ENCODE measurements at regions not wholly inside any gene's neighbourhood (a gene's known extent, or its start where the extent isn't known, plus 50 kb on each side); places are given as distances from the start of the nearest gene placed in this dataset.
"Not testable (repeated sequence)": the region's sequence is repeated elsewhere in the genome, so short reads cannot be mapped to it uniquely, and the experiment has no call there.

DNA sequence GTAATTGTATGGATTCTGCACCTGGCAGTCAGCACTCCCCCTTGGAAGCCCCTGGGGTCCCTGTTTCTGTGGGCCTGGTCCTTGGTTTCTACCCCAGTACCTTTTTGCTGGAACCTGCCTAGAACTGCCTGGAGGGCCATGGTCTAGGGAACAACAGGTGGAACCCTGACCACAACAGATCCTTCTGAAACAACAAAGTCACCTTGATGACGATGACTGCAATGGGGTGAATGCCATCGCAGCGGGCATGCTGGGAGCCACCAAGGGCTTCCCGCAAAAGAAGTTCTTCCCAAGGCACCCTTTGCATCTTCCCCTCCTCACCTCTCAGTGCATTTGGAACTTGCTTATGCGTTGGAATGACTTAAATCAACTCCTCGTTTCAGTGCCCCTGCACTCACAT lies 129.0 kb upstream of the OR4C13 start:
- not testable (repeated sequence) for DNase-seq

- DNase-seq, result not testable (repeated sequence)
These were observed 101.7 kb upstream of the OR4C13 start for GRCh38 chr11:49850541-49850940.

GRCh38 chr11:49851511-49851910 lies 100.7 kb upstream of the OR4C13 start:
- DNase-seq, result no peak

DNA sequence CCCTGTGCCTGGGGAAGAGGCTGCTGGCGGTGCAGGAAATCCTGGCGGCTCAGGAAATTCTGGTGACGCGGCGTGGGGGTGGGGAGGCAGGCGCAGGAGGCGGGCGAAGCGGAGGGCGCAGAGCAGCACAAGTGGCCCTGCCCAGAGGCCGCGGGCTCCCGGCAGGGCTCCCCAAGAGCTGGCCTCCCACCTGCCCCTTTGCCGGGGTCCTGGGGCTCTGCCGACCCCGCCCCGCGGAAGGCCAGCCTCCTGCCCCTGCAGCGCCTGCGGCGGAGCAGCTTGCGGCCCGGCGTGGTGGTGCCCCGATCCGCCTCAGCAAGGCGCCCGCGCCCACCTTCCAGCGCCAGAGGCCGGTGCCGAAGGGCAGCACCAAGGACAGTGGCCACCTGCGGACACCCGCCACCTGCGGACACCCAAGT lies 100.2 kb upstream of the OR4C13 start:
- no peak for DNase-seq

DNA sequence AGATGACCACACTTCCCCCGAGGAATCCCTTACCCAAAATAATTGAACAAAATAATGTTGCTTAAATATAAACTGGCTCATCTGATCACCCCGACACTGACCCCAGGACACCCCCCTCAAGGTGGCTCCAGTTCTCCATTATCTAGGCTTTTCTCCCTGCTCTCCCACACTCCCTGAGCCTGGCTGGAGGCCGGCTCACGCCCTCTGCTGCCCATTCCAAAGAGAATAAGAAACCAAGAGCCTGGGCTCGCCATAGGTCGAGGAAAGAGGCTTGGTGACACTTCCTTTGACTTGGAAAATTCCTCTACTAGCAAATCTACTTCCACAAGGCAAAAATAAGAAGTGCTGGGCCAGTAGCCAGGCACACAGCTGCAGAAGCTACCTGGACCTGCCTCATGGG lies 63.3 kb upstream of the OR4C13 start:
- DNase-seq, result not testable (repeated sequence)

DNA sequence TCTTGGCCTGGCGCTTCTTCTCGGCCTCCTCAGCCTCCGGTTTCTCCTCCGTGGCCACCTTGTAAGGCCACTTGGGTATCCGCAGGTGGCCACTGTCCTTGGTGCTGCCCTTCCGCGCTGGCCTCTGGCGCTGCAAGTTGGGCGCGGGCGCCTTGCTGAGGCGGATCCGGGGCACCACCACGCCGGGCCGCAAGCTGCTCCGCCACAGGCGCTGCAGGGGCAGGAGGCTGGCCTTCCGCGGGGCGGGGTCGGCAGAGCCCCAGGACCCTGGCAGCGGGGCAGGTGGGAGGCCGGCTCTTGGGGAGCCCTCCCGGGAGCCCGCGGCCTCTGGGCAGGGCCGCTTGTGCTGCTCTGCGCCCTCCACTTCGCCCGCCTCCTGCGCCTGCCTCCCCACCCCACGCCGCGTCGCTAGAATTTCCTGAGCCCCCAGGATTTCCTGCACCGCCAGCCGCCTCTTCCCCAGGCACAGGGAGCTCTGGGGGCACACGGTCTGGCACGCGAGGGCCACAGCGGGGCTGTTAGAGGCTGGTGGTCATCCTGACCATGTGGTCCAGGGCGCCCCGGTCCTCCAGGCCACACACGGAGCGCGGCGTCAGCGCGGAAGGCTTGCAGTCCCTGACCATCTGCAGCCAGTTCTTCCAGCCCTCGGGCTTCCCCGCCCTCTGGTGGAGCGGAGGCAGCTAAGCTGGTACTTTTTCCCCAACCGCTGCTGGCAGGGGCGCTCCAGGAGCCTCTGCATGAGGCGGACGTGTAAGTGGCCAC lies 60.1 kb upstream of the OR4C13 start:
- not testable (repeated sequence) for DNase-seq

DNA sequence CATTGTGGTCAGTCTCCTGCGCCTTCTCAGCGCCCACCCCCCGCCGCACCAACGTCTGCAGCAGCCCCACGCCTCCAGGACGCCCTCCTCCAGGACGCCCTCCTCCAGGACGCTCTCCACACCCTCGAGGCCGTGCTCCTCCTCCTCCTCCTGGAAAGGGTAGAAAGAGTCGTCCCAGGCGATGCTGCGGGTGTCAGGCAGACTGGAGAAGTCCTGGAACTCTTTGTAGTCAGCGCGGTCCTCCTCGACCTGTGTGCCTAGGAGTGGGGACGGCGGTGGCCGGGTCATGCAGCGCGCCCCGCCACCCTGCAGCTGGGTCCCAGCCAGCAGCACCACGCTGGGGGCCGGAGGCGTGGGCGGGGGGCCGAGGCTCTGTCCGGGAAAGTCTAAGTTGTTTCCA lies 58.7 kb upstream of the OR4C13 start:
- not testable (repeated sequence) for DNase-seq
